ENCODE measurements at regions not wholly inside any gene's neighbourhood (a gene's known extent, or its start where the extent isn't known, plus 50 kb on each side); places are given as distances from the start of the nearest gene placed in this dataset.

DNA sequence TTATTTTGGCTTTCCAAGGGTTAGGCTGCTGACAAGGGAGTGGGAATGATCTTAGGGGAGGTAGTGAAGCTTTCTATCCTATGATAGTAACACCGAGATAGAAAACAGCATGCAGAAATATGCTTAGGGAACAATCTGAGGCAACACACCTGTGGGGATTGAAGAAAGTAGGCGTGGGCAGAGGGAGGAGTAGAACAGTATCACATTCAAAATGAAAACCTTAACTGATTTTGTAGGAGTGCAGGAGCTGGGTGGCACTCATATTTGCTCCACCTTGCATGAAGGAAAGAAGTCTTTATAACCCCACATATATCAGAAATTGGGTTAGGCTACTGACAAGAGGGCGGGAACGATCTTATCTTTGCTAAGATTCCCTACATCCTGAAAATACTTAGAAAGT, 762.2 kb upstream of the CNTNAP5 start:
- H3K4me3 ChIP-seq (ENCODE audit: low read depth, low read length) = no peak overlapping the region
- TF ChIP-seq, protein P1, sequence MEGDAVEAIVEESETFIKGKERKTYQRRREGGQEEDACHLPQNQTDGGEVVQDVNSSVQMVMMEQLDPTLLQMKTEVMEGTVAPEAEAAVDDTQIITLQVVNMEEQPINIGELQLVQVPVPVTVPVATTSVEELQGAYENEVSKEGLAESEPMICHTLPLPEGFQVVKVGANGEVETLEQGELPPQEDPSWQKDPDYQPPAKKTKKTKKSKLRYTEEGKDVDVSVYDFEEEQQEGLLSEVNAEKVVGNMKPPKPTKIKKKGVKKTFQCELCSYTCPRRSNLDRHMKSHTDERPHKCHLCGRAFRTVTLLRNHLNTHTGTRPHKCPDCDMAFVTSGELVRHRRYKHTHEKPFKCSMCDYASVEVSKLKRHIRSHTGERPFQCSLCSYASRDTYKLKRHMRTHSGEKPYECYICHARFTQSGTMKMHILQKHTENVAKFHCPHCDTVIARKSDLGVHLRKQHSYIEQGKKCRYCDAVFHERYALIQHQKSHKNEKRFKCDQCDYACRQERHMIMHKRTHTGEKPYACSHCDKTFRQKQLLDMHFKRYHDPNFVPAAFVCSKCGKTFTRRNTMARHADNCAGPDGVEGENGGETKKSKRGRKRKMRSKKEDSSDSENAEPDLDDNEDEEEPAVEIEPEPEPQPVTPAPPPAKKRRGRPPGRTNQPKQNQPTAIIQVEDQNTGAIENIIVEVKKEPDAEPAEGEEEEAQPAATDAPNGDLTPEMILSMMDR (IDR thresholded peaks at IDR 0.05; ENCODE audit: low read depth, low read length) = no peak
- H3K27me3 ChIP-seq (ENCODE audit: control insufficient read depth, insufficient read depth, low read length) = no peaks in the 10 kb centered on the region
- ChIA-PET CTCF (no interaction called here), POLR2A (no interaction called here)
- no peak for DNase-seq (ENCODE audit: low read depth, low spot score)
- peaks cover 3% of the 10 kb centered on the region; the same call in 1 of the 2 replicates for H3K9me3 ChIP-seq (ENCODE audit: control insufficient read depth, insufficient read depth, low read length)
- H3K27ac ChIP-seq (ENCODE audit: low read depth, low read length) = no peak overlapping the region

DNA sequence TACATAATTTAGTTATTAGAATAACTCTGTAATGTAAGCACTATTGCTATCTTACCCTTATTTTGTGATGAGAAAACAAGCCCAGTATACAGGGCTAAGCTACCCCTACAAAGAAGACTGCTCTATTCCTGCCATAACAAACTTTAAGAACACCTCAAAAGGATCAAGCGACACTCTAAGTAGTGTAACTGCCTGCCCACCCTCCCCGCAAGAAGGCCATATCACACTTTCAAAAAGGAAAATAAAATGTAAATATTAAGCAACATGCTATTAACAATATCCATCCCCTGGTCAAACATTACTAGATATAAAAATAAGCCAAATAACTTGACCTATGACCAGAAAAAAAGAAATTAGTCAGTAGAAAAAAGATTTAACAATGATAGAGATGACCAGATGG, 741.7 kb upstream of the CNTNAP5 start:
- Histone ChIP-seq H3K9me3 (ENCODE audit: control insufficient read depth, insufficient read depth, low read length) (peaks cover 3% of the 10 kb centered on the region), H3K27me3 (ENCODE audit: control insufficient read depth, insufficient read depth, low read length) (no peaks in the 10 kb centered on the region), H3K4me3 (ENCODE audit: low read depth, low read length) (no peak overlapping the region), H3K27ac (ENCODE audit: low read depth, low read length) (no peak overlapping the region)
- POLR2A ChIA-PET = no interaction called here
- CTCF ChIA-PET = no interaction called here
- TF ChIP-seq, protein P1 (IDR thresholded peaks at IDR 0.05; ENCODE audit: low read depth, low read length) = no peak
- DNase-seq (ENCODE audit: low read depth, low spot score) = no peak

DNA sequence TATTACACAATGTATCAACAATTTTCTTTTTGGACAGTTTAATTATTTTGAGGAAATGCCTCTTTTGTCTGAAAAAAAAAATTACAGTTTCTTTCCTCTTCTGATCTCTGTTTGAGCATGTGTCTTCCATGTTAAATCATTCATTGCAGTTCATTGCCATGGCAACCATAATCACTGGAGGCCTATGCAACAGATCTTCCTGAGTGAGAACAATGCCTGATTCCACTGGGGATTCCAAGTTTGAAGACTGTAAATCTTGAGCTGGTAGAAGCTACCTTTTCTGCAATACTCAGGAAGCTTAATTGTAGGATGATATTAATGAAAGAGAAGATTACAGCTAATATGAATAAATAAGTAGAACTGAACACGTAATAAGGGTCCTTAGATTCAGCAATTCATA, 721.4 kb upstream of the CNTNAP5 start:
- ChIA-PET CTCF (no interaction called here), POLR2A (no interaction called here)
- H3K4me3 ChIP-seq (ENCODE audit: low read depth, low read length) = no peak overlapping the region
- H3K9me3 ChIP-seq (ENCODE audit: control insufficient read depth, insufficient read depth, low read length) = no peaks in the 10 kb centered on the region
- H3K27me3 ChIP-seq (ENCODE audit: control insufficient read depth, insufficient read depth, low read length) = no peaks in the 10 kb centered on the region
- no peak overlapping the region for H3K27ac ChIP-seq (ENCODE audit: low read depth, low read length)
- DNase-seq (ENCODE audit: low read depth, low spot score) = no peak
- TF ChIP-seq, protein P1 (IDR thresholded peaks at IDR 0.05; ENCODE audit: low read depth, low read length) = no peak
